ENCODE measurements at regions not wholly inside any gene's neighbourhood (a gene's known extent, or its start where the extent isn't known, plus 50 kb on each side); places are given as distances from the start of the nearest gene placed in this dataset.

- TF ChIP-seq, protein P1, sequence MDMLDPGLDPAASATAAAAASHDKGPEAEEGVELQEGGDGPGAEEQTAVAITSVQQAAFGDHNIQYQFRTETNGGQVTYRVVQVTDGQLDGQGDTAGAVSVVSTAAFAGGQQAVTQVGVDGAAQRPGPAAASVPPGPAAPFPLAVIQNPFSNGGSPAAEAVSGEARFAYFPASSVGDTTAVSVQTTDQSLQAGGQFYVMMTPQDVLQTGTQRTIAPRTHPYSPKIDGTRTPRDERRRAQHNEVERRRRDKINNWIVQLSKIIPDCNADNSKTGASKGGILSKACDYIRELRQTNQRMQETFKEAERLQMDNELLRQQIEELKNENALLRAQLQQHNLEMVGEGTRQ (IDR thresholded peaks at IDR 0.05; ENCODE audit: low read depth, low read length) = no peak
- TF ChIP-seq RCOR1 (IDR thresholded peaks at IDR 0.05; ENCODE audit: insufficient replicate concordance, low read length) = no peak
- no peak for TF ChIP-seq CTCF (conservative IDR thresholded peaks at IDR 0.05; ENCODE audit: low read depth, low read length)
- TF ChIP-seq MAZ (IDR thresholded peaks at IDR 0.05; ENCODE audit: borderline replicate concordance, low read depth, low read length) = no peak
Observed at GRCh38 chr3:13207975-13208705, 134.9 kb upstream of the IQSEC1 start (continued).
